HG02840 (cell line): ENCODE measurements at regions not wholly inside any gene's neighbourhood (a gene's known extent, or its start where the extent isn't known, plus 50 kb on each side); places are given as distances from the start of the nearest gene placed in this dataset.
"Not testable (repeated sequence)": the region's sequence is repeated elsewhere in the genome, so short reads cannot be mapped to it uniquely, and the experiment has no call there.

Source experiments
- ATAC-seq: cut with Tn5 transposase; IDR thresholded peaks from one replicate; pipeline ENCODE4 v1.9.1; 2021; ENCODE audit warnings: mild to moderate bottlenecking, moderate library complexity, moderate number of reproducible peaks; ENCODE audit not compliant: unreplicated experiment, low FRiP score

GRCh38 chr7:25069900-25070443 lies 55.1 kb downstream of the CYCS start:
- ATAC-seq, result no peak

- no peak for ATAC-seq
These were observed 56.4 kb downstream of the CYCS start for GRCh38 chr7:25068502-25069213.

GRCh38 chr7:25067726-25068501 lies 57.1 kb downstream of the CYCS start:
- no peak for ATAC-seq

GRCh38 chr7:25066253-25066652 lies 58.8 kb downstream of the CYCS start:
- no peak for ATAC-seq

- ATAC-seq, result no peak
These were observed 62.7 kb downstream of the CYCS start for GRCh38 chr7:25062380-25062779.

- no peak for ATAC-seq
These were observed 64.5 kb downstream of the CYCS start for GRCh38 chr7:25060487-25061055.

- no peak for ATAC-seq
These were observed 65.5 kb downstream of the CYCS start for GRCh38 chr7:25059576-25059975.

GRCh38 chr7:25056368-25056767 lies 68.7 kb downstream of the CYCS start:
- ATAC-seq, result no peak

GRCh38 chr7:25055520-25056220 lies 69.4 kb downstream of the CYCS start:
- ATAC-seq, result no peak

- ATAC-seq, result no peak
These were observed 70.1 kb downstream of the CYCS start for GRCh38 chr7:25054819-25055519.

- no peak for ATAC-seq
These were observed 70.2 kb upstream of the OSBPL3 start for GRCh38 chr7:25050223-25050622.

- no peak for ATAC-seq
These were observed 68.5 kb upstream of the OSBPL3 start for GRCh38 chr7:25048444-25048834.

- not testable (repeated sequence) for ATAC-seq
These were observed 67.8 kb upstream of the OSBPL3 start for GRCh38 chr7:25047571-25048443.

- ATAC-seq, result no peak
These were observed 57.3 kb upstream of the OSBPL3 start for GRCh38 chr7:25037325-25037724.

GRCh38 chr7:25035274-25035673 lies 55.3 kb upstream of the OSBPL3 start:
- no peak for ATAC-seq

GRCh38 chr7:25034136-25034535 lies 54.2 kb upstream of the OSBPL3 start:
- no peak for ATAC-seq

GRCh38 chr7:25032774-25033743 lies 53.1 kb upstream of the OSBPL3 start:
- ATAC-seq, result no peak

- ATAC-seq, result peak; percentile 40
These were observed 51.5 kb upstream of the OSBPL3 start for GRCh38 chr7:25031432-25031831.
